Fibroblast of lung (primary cell): ENCODE measurements at regions not wholly inside any gene's neighbourhood (a gene's known extent, or its start where the extent isn't known, plus 50 kb on each side); places are given as distances from the start of the nearest gene placed in this dataset.

ENCODE experiments used
- DNase-seq, 2 donors: peaks; one replicate each; pipeline versions ENCODE4 v3.0.0 to v3.0.0-alpha.2; 2010; ENCODE audit warnings: low read depth in 2 of 2
- H2AFZ ChIP-seq: 2 replicates; pipeline ENCODE4 v1.5.1; 2012; ENCODE audit warnings: low read length, control low read depth, inconsistent platforms
- H3K27ac ChIP-seq: 2 replicates; pipeline ENCODE4 v1.5.1; 2011; ENCODE audit warnings: low read length, control low read depth; ENCODE audit not compliant: insufficient read depth
- H3K27me3 ChIP-seq: 2 replicates; pipeline ENCODE4 v1.5.1; 2011; ENCODE audit warnings: mild to moderate bottlenecking, low read length; ENCODE audit not compliant: control insufficient read depth, insufficient read depth
- H3K36me3 ChIP-seq: 2 replicates; pipeline ENCODE4 v1.5.1; 2011; ENCODE audit warnings: low read length; ENCODE audit not compliant: control insufficient read depth, insufficient read depth
- H3K4me1 ChIP-seq: 2 replicates; pipeline ENCODE4 v1.5.1; 2011; ENCODE audit warnings: low read length; ENCODE audit not compliant: control insufficient read depth, insufficient read depth; ENCODE audit errors: extremely low read depth
- H3K4me2 ChIP-seq: 2 replicates; pipeline ENCODE4 v1.5.1; 2011; ENCODE audit warnings: low read length, control low read depth; ENCODE audit not compliant: insufficient read depth; ENCODE audit errors: extremely low read depth
- H3K4me3 ChIP-seq, 4 experiments: fragments of 200-600 bp in 1 of 4; sonication (generic) in 1 of 4; replicated peaks in 1 of 4; 2 replicates each; pipeline ENCODE4 v1.5.1; 2011 to 2016; ENCODE audit warnings: low read length in 4 of 4, low read depth in 3 of 4, mild to moderate bottlenecking in 3 of 4, control low read depth in 2 of 4, inconsistent platforms in 1 of 4, mixed read lengths in 1 of 4; ENCODE audit not compliant: insufficient read depth in 1 of 4; ENCODE audit errors: control extremely low read depth in 1 of 4
- H3K79me2 ChIP-seq: 2 replicates; pipeline ENCODE4 v1.5.1; 2012; ENCODE audit warnings: mild to moderate bottlenecking, low read length, inconsistent platforms; ENCODE audit not compliant: control insufficient read depth, insufficient read depth
- H3K9ac ChIP-seq: 2 replicates; pipeline ENCODE4 v1.5.1; 2011; ENCODE audit warnings: mild to moderate bottlenecking, low read length, control low read depth; ENCODE audit not compliant: insufficient read depth
- H3K9me3 ChIP-seq: 2 replicates; pipeline ENCODE4 v1.5.1; 2012; ENCODE audit warnings: low read depth, low read length; ENCODE audit not compliant: control insufficient read depth, insufficient read depth
- H4K20me1 ChIP-seq: 2 replicates; pipeline ENCODE4 v1.5.1; 2011; ENCODE audit warnings: low read length; ENCODE audit not compliant: control insufficient read depth, insufficient read depth; ENCODE audit errors: extremely low read depth
- CTCF ChIP-seq, 2 donors: IDR thresholded peaks in 1 of 2; conservative IDR thresholded peaks in 1 of 2; 1 replicate in 1 of 2; 2 replicates in 1 of 2; pipeline ENCODE4 v1.5.1; 2011 to 2012; ENCODE audit warnings: low read length in 2 of 2, control low read depth in 1 of 2, inconsistent platforms in 1 of 2, low read depth in 1 of 2, mild to moderate bottlenecking in 1 of 2
- EZH2 ChIP-seq: IDR thresholded peaks from 2 replicates; pipeline ENCODE4 v1.5.1; 2012; ENCODE audit warnings: low read length, control low read depth, mild to moderate bottlenecking; ENCODE audit errors: missing control alignments

- TF ChIP-seq CTCF (conservative IDR thresholded peaks at IDR 0.05 in 1 of 2, IDR thresholded peaks at IDR 0.05 in 1 of 2; ENCODE audit: low read depth in 1 of 2, low read length in 2 of 2) (no peak), EZH2 (no peak)
- Histone ChIP-seq H3K9ac (no peak overlapping the region), H3K79me2 (no peaks in the 10 kb centered on the region), H2AFZ (no peak overlapping the region), H3K4me3 (no peak overlapping the region), H3K9me3 (no peaks in the 10 kb centered on the region), H4K20me1 (no peaks in the 10 kb centered on the region), H3K36me3 (no peaks in the 10 kb centered on the region), H3K27me3 (no peaks in the 10 kb centered on the region), H3K4me2 (no peak overlapping the region), H3K27ac (no peak overlapping the region), H3K4me1 (peaks cover 10% of the 10 kb centered on the region)
- no peak for DNase-seq
Observed at GRCh38 chr1:199399996-199400724, 627.4 kb upstream of the NR5A2 start.

GRCh38 chr1:199403531-199404116 is 623.9 kb upstream of the NR5A2 start:
- peaks cover 13% of the 10 kb centered on the region for H3K4me1 ChIP-seq
- H3K27ac ChIP-seq: peak overlapping the region; percentile 17
- DNase-seq: peak; percentile 86 to 96
- H3K79me2 ChIP-seq: no peaks in the 10 kb centered on the region
- no peak overlapping the region for H2AFZ ChIP-seq
- H4K20me1 ChIP-seq: no peaks in the 10 kb centered on the region
- no peaks in the 10 kb centered on the region for H3K27me3 ChIP-seq
- no peak overlapping the region for H3K4me3 ChIP-seq
- H3K9ac ChIP-seq: no peak overlapping the region
- H3K36me3 ChIP-seq: no peaks in the 10 kb centered on the region
- no peaks in the 10 kb centered on the region for H3K9me3 ChIP-seq
- H3K4me2 ChIP-seq: peak overlapping the region; percentile 52
- TF ChIP-seq CTCF (conservative IDR thresholded peaks at IDR 0.05 in 1 of 2, IDR thresholded peaks at IDR 0.05 in 1 of 2; ENCODE audit: low read depth in 1 of 2, low read length in 2 of 2) (no peak), EZH2 (no peak)

- H3K27me3 ChIP-seq: no peaks in the 10 kb centered on the region
- no peak overlapping the region for H3K9ac ChIP-seq
- peak overlapping the region; percentile 17 for H3K27ac ChIP-seq
- H2AFZ ChIP-seq: no peak overlapping the region
- no peak overlapping the region for H3K4me3 ChIP-seq
- H4K20me1 ChIP-seq: no peaks in the 10 kb centered on the region
- no peaks in the 10 kb centered on the region for H3K9me3 ChIP-seq
- TF ChIP-seq EZH2: no peak
- no peak for TF ChIP-seq CTCF (conservative IDR thresholded peaks at IDR 0.05 in 1 of 2, IDR thresholded peaks at IDR 0.05 in 1 of 2; ENCODE audit: low read depth in 1 of 2, low read length in 2 of 2)
- DNase-seq: peak; percentile 50 to 61
- H3K4me2 ChIP-seq: no peak overlapping the region
- H3K36me3 ChIP-seq: no peaks in the 10 kb centered on the region
- H3K4me1 ChIP-seq: peaks cover 13% of the 10 kb centered on the region
- no peaks in the 10 kb centered on the region for H3K79me2 ChIP-seq
Observed at GRCh38 chr1:199404191-199404590, 623.3 kb upstream of the NR5A2 start.
